ENCODE measurements at regions not wholly inside any gene's neighbourhood (a gene's known extent, or its start where the extent isn't known, plus 50 kb on each side); places are given as distances from the start of the nearest gene placed in this dataset.
"Not testable (repeated sequence)": the region's sequence is repeated elsewhere in the genome, so short reads cannot be mapped to it uniquely, and the experiment has no call there.

GRCh38 chr13:80737513-80737912 is 396.6 kb upstream of the SPRY2 start:
- no peak for DNase-seq

- no peak for DNase-seq
These were observed 386.5 kb upstream of the SPRY2 start for GRCh38 chr13:80727321-80727975.

GRCh38 chr13:80726868-80727267 is 385.9 kb upstream of the SPRY2 start:
- DNase-seq, result no peak

GRCh38 chr13:80721689-80722088 is 380.8 kb upstream of the SPRY2 start:
- DNase-seq, result no peak

GRCh38 chr13:80718970-80719369 is 378.0 kb upstream of the SPRY2 start:
- no peak for DNase-seq

- DNase-seq, result no peak
These were observed 376.9 kb upstream of the SPRY2 start for GRCh38 chr13:80717776-80718175.

GRCh38 chr13:80716610-80717081 is 375.7 kb upstream of the SPRY2 start:
- peak; percentile 29 for DNase-seq

- DNase-seq, result no peak
These were observed 371.1 kb upstream of the SPRY2 start for GRCh38 chr13:80712026-80712425.

GRCh38 chr13:80708791-80709190 is 367.9 kb upstream of the SPRY2 start:
- DNase-seq, result no peak

- DNase-seq, result no peak
These were observed 366.4 kb upstream of the SPRY2 start for GRCh38 chr13:80707000-80707983.

GRCh38 chr13:80706164-80706471 is 365.2 kb upstream of the SPRY2 start:
- DNase-seq, result no peak

- no peak for DNase-seq
These were observed 364.6 kb upstream of the SPRY2 start for GRCh38 chr13:80705371-80706163.

- no peak for DNase-seq
These were observed 363.4 kb upstream of the SPRY2 start for GRCh38 chr13:80704369-80704768.

GRCh38 chr13:80695841-80696240 is 354.9 kb upstream of the SPRY2 start:
- DNase-seq, result no peak

GRCh38 chr13:80691814-80692213 is 350.9 kb upstream of the SPRY2 start:
- DNase-seq, result not testable (repeated sequence)

- no peak for DNase-seq
These were observed 349.3 kb upstream of the SPRY2 start for GRCh38 chr13:80690208-80690607.

GRCh38 chr13:80688593-80688992 is 347.7 kb upstream of the SPRY2 start:
- DNase-seq, result no peak

- no peak for DNase-seq
These were observed 345.0 kb upstream of the SPRY2 start for GRCh38 chr13:80685942-80686341.

GRCh38 chr13:80684217-80684991 is 343.5 kb upstream of the SPRY2 start:
- no peak for DNase-seq

GRCh38 chr13:80680786-80681366 is 339.9 kb upstream of the SPRY2 start:
- DNase-seq, result no peak

- DNase-seq, result no peak
These were observed 338.5 kb upstream of the SPRY2 start for GRCh38 chr13:80679423-80679822.
